BE2C (cell line): ENCODE measurements at regions not wholly inside any gene's neighbourhood (a gene's known extent, or its start where the extent isn't known, plus 50 kb on each side); places are given as distances from the start of the nearest gene placed in this dataset.

Source experiments
- DNase-seq: peaks from one replicate; pipeline ENCODE4 v3.0.0-alpha.2; 2020
- H3K27me3 ChIP-seq: fragments of 250-450 bp; sonication (Bioruptor Pico); 2 replicates; pipeline ENCODE4 v1.5.1; 2020; ENCODE audit warnings: mild to moderate bottlenecking
- H3K36me3 ChIP-seq: fragments of 250-450 bp; sonication (Bioruptor Pico); 2 replicates; pipeline ENCODE4 v1.5.1; 2020; ENCODE audit warnings: mild to moderate bottlenecking
- H3K4me1 ChIP-seq: fragments of 250-450 bp; sonication (Bioruptor Pico); 2 replicates; pipeline ENCODE4 v1.5.1; 2020
- H3K4me3 ChIP-seq: 2 replicates; pipeline ENCODE4 v1.5.1; 2011; ENCODE audit warnings: low read depth, low read length
- H3K9me3 ChIP-seq: fragments of 250-450 bp; sonication (Bioruptor Pico); 2 replicates; pipeline ENCODE4 v1.5.1; 2020
- CTCF ChIP-seq: IDR thresholded peaks from 2 replicates; pipeline ENCODE4 v1.5.1; 2012; ENCODE audit warnings: mild to moderate bottlenecking, low read depth, low read length

DNA sequence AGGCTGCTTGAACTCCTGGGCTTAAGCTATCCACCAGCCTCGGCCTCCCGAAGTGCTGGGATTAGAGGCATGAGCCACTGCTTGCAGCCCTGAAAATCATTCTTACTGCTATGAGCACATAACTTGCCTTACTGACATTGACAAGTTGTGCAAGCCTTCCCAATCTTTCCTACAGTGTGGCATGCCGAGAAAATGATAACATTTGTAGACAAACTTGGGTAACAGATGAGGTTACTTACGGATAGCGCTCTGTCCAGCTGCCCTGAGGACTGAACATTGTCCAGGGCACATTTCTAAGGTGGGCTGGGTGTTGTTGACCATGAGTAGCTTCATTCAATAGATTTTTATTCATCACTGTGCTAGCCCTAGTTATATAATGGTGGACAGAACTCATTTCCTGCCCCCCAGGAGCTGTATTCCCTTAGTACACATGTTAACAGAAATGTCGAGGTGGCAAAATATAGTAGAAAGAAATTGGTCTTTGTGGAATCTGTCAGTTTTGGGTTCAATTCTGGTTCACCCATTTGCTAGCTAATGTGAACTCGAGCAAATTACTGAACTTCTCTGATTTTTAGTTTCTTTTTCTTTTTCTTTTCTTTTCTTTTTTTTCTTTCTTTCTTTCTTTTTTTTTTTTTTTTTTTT lies 118.4 kb upstream of the AKIRIN2 start:
- no peak for TF ChIP-seq CTCF
- H3K36me3 ChIP-seq = no peaks in the 10 kb centered on the region
- no peaks in the 10 kb centered on the region for H3K9me3 ChIP-seq
- no peak overlapping the region for H3K4me3 ChIP-seq
- no peak for DNase-seq
- H3K27me3 ChIP-seq = no peaks in the 10 kb centered on the region; the same call in 1 of the 2 replicates
- H3K4me1 ChIP-seq = no peaks in the 10 kb centered on the region

GRCh38 chr6:87817183-87817582 lies 115.2 kb upstream of the AKIRIN2 start:
- no peaks in the 10 kb centered on the region for H3K9me3 ChIP-seq
- H3K4me3 ChIP-seq = no peak overlapping the region
- no peak for DNase-seq
- H3K27me3 ChIP-seq = no peaks in the 10 kb centered on the region
- TF ChIP-seq CTCF = no peak
- H3K36me3 ChIP-seq = no peaks in the 10 kb centered on the region
- no peaks in the 10 kb centered on the region for H3K4me1 ChIP-seq

GRCh38 chr6:87815449-87815848 lies 113.4 kb upstream of the AKIRIN2 start:
- DNase-seq = no peak
- TF ChIP-seq CTCF = no peak

DNA sequence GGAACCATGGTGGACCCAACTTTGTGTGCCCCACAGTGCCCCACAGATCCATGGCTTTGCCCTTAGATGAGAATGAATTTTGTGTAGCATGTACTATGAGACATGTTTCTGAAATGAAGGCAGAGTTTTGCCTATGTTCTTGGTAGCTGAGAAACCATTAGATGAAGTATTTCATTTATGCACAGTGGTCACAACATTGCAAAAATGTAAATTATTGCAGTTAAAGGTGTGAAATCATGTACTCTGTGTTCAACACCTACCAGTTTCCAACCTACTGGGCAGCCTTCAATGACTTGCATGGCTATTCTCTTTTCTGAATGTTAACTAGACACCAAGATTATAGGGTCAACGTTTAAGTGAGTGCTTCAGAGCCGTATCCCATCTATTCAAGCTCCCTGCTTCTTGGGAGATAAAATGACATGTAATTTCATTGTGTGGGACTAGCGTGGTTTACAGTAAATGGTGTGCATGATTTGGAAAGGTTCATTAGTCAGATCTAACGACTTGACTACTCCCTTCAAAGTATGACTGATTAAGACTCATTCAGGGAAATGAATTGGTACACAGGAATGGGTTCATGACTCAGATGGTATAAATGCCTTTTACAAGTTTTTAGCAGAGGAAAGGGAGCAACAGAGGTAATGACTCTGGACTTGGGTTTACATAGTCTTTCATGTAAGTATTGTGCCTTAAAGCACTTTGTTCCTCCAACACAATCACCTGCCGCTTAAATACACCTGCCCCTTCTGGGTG lies 106.1 kb upstream of the AKIRIN2 start:
- Histone ChIP-seq H3K36me3 (no peaks in the 10 kb centered on the region), H3K4me3 (no peak overlapping the region), H3K27me3 (no peaks in the 10 kb centered on the region; the same call in 1 of the 2 replicates), H3K9me3 (no peaks in the 10 kb centered on the region), H3K4me1 (no peaks in the 10 kb centered on the region)
- TF ChIP-seq CTCF = no peak
- DNase-seq = no peak

More at GRCh38 chr6:87815449-87815848, 113.4 kb upstream of the AKIRIN2 start:
- Histone ChIP-seq H3K4me3 (no peak overlapping the region), H3K36me3 (no peaks in the 10 kb centered on the region), H3K27me3 (no peaks in the 10 kb centered on the region), H3K9me3 (no peaks in the 10 kb centered on the region), H3K4me1 (no peaks in the 10 kb centered on the region)

GRCh38 chr6:87807475-87807874 lies 105.4 kb upstream of the AKIRIN2 start:
- no peaks in the 10 kb centered on the region; the same call in 1 of the 2 replicates for H3K27me3 ChIP-seq
- H3K4me1 ChIP-seq = no peaks in the 10 kb centered on the region
- H3K4me3 ChIP-seq = no peak overlapping the region
- TF ChIP-seq CTCF = no peak
- H3K36me3 ChIP-seq = no peaks in the 10 kb centered on the region
- no peaks in the 10 kb centered on the region for H3K9me3 ChIP-seq
- DNase-seq = no peak

DNA sequence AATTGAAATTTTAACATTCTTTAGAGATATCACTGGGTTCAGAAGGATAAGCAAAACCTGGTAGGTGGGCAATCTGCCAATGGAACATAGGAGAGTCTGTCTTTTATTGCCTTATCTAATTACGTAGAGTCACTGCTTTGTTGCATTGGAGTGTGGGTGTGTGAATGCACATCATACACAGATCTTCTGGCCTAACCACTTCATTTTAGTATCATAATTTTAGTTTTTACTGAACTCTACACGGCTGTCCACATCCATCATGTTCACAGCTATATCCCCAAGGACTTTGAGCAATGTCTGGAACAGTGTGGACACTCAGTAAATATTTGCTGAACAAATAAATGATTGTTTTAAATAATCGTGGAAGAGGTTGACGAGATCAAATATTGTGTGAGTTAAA lies 104.6 kb upstream of the AKIRIN2 start:
- TF ChIP-seq CTCF = no peak
- Histone ChIP-seq H3K9me3 (no peaks in the 10 kb centered on the region), H3K4me3 (no peak overlapping the region), H3K36me3 (no peaks in the 10 kb centered on the region), H3K4me1 (no peaks in the 10 kb centered on the region), H3K27me3 (no peaks in the 10 kb centered on the region; the same call in 1 of the 2 replicates)
- peak; percentile 45 for DNase-seq
